Activated T-cell treated with anti-CD3 and anti-CD28 coated beads, Interleukin-2, amount 50 U/mL, for 48 hours (primary cell): ENCODE measurements at regions not wholly inside any gene's neighbourhood (a gene's known extent, or its start where the extent isn't known, plus 50 kb on each side); places are given as distances from the start of the nearest gene placed in this dataset.
"Not testable (repeated sequence)": the region's sequence is repeated elsewhere in the genome, so short reads cannot be mapped to it uniquely, and the experiment has no call there.

ENCODE experiments used
- DNase-seq, 2 experiments: peaks; one replicate each; pipeline ENCODE4 v3.0.0-alpha.2; 2020

GRCh38 chr3:95312650-95313049 lies 1249.8 kb downstream of the NSUN3 start:
- no peak for DNase-seq

GRCh38 chr3:95319921-95320494 lies 1257.1 kb downstream of the NSUN3 start:
- DNase-seq: no peak

GRCh38 chr3:95327478-95327877 lies 1264.6 kb downstream of the NSUN3 start:
- no peak for DNase-seq

GRCh38 chr3:95333826-95334225 lies 1271.0 kb downstream of the NSUN3 start:
- no peak for DNase-seq

- no peak for DNase-seq
These were observed 1271.6 kb downstream of the NSUN3 start for GRCh38 chr3:95334461-95334860.

GRCh38 chr3:95335517-95335916 lies 1272.7 kb downstream of the NSUN3 start:
- no peak for DNase-seq

GRCh38 chr3:95338446-95338845 lies 1275.6 kb downstream of the NSUN3 start:
- DNase-seq: no peak

- DNase-seq: no peak
These were observed 1278.5 kb downstream of the NSUN3 start for GRCh38 chr3:95341314-95341713.

GRCh38 chr3:95343228-95343627 lies 1280.4 kb downstream of the NSUN3 start:
- no peak for DNase-seq

- DNase-seq: no peak
These were observed 1280.9 kb downstream of the NSUN3 start for GRCh38 chr3:95343767-95344166.

GRCh38 chr3:95347936-95348335 lies 1285.1 kb downstream of the NSUN3 start:
- not testable (repeated sequence) for DNase-seq

GRCh38 chr3:95348879-95349278 lies 1286.0 kb downstream of the NSUN3 start:
- no peak for DNase-seq

GRCh38 chr3:95350049-95350448 lies 1287.2 kb downstream of the NSUN3 start:
- no peak for DNase-seq

GRCh38 chr3:95351158-95351557 lies 1288.3 kb downstream of the NSUN3 start:
- DNase-seq: no peak

- DNase-seq: no peak
These were observed 1289.6 kb downstream of the NSUN3 start for GRCh38 chr3:95352471-95352870.

GRCh38 chr3:95354489-95354888 lies 1291.6 kb downstream of the NSUN3 start:
- DNase-seq: no peak

- no peak for DNase-seq
These were observed 1294.1 kb downstream of the NSUN3 start for GRCh38 chr3:95356764-95357501.

- no peak for DNase-seq
These were observed 1324.6 kb downstream of the NSUN3 start for GRCh38 chr3:95387242-95388021.

GRCh38 chr3:95389725-95390313 lies 1327.0 kb downstream of the NSUN3 start:
- no peak for DNase-seq

GRCh38 chr3:95394286-95394685 lies 1331.4 kb downstream of the NSUN3 start:
- no peak for DNase-seq

GRCh38 chr3:95399585-95399984 lies 1336.7 kb downstream of the NSUN3 start:
- DNase-seq: no peak

GRCh38 chr3:95401693-95402092 lies 1338.8 kb downstream of the NSUN3 start:
- DNase-seq: no peak

GRCh38 chr3:95407709-95408463 lies 1345.0 kb downstream of the NSUN3 start:
- no peak for DNase-seq
